GM18951 (cell line): ENCODE measurements at regions not wholly inside any gene's neighbourhood (a gene's known extent, or its start where the extent isn't known, plus 50 kb on each side); places are given as distances from the start of the nearest gene placed in this dataset.

Source experiments
- POLR2A ChIP-seq: IDR thresholded peaks from 4 replicates; pipeline ENCODE4 v1.6.1; 2011; ENCODE audit warnings: mild to moderate bottlenecking; ENCODE audit not compliant: insufficient read length, insufficient read depth; ENCODE audit errors: extremely low read depth
- in situ Hi-C: fragments of 300-500 bp; cut with MboI; formaldehyde crosslinking; loops from one replicate; pipeline ENCODE4 v1.12.0; 2022; ENCODE audit warnings: low sequenced_read_pairs, mixed read lengths, inconsistent platforms; ENCODE audit not compliant: unreplicated experiment

GRCh38 chr20:40508821-40509220, 180.2 kb downstream of the MAFB start:
- no peak for TF ChIP-seq POLR2A
- in situ Hi-C loops: no loop called here

GRCh38 chr20:40506537-40506939, 182.5 kb downstream of the MAFB start:
- in situ Hi-C loops: no loop called here
- TF ChIP-seq POLR2A: no peak

- in situ Hi-C loops: no loop called here
- no peak for TF ChIP-seq POLR2A
These were observed 185.9 kb downstream of the MAFB start for GRCh38 chr20:40503119-40503518.

GRCh38 chr20:40502576-40502975, 186.5 kb downstream of the MAFB start:
- TF ChIP-seq POLR2A: no peak
- in situ Hi-C loops: no loop called here

- TF ChIP-seq POLR2A: no peak
- in situ Hi-C loops: no loop called here
These were observed 189.6 kb downstream of the MAFB start for GRCh38 chr20:40499391-40499790.

- in situ Hi-C loops: no loop called here
- no peak for TF ChIP-seq POLR2A
These were observed 190.9 kb downstream of the MAFB start for GRCh38 chr20:40497899-40498691.

GRCh38 chr20:40495956-40496355, 193.1 kb downstream of the MAFB start:
- in situ Hi-C loops: no loop called here

GRCh38 chr20:40494248-40494647, 194.8 kb downstream of the MAFB start:
- in situ Hi-C loops: no loop called here
- no peak for TF ChIP-seq POLR2A

More at GRCh38 chr20:40495956-40496355, 193.1 kb downstream of the MAFB start:
- TF ChIP-seq POLR2A: no peak

GRCh38 chr20:40493549-40493948, 195.5 kb downstream of the MAFB start:
- in situ Hi-C loops: no loop called here
- TF ChIP-seq POLR2A: no peak

- no peak for TF ChIP-seq POLR2A
- in situ Hi-C loops: no loop called here
These were observed 196.0 kb downstream of the MAFB start for GRCh38 chr20:40493071-40493470.

GRCh38 chr20:40491009-40491590, 197.9 kb downstream of the MAFB start:
- TF ChIP-seq POLR2A: no peak
- in situ Hi-C loops: no loop called here

GRCh38 chr20:40489886-40490285, 199.2 kb downstream of the MAFB start:
- in situ Hi-C loops: no loop called here
- TF ChIP-seq POLR2A: no peak

GRCh38 chr20:40488401-40488800, 200.6 kb downstream of the MAFB start:
- in situ Hi-C loops: no loop called here
- TF ChIP-seq POLR2A: no peak

GRCh38 chr20:40486297-40486696, 202.7 kb downstream of the MAFB start:
- no peak for TF ChIP-seq POLR2A
- in situ Hi-C loops: no loop called here
